Activated CD8-positive, alpha-beta T cell treated with anti-CD3 and anti-CD28 coated beads for 36 hours (primary cell): ENCODE measurements at regions not wholly inside any gene's neighbourhood (a gene's known extent, or its start where the extent isn't known, plus 50 kb on each side); places are given as distances from the start of the nearest gene placed in this dataset.

ENCODE experiments used
- ATAC-seq: fragments of 200-7000 bp; cut with Tn5 transposase; one replicate; pipeline ENCODE4 v1.10.0; 2021; ENCODE audit warnings: mild to moderate bottlenecking, moderate library complexity
- CTCF ChIA-PET: fragments of 350-600 bp; sonication (Branson Sonifier 250); formaldehyde crosslinking; loops from one replicate; lab custom pipeline; 2021; ENCODE audit warnings: antibody characterized with exemption; lab: Charles Lee
- POLR2A ChIA-PET: fragments of 350-600 bp; sonication (Branson Sonifier 250); formaldehyde crosslinking; loops from one replicate; lab custom pipeline; 2021; ENCODE audit warnings: antibody characterized with exemption; lab: Charles Lee
- DNase-seq: peaks from one replicate; pipeline ENCODE4 v3.0.0-alpha.2; 2020
- H3K27ac Mint-ChIP-seq: one replicate; pipeline ENCODE4 v1.8.0; 2021; ENCODE audit warnings: mild to moderate bottlenecking, mixed read lengths
- H3K27me3 Mint-ChIP-seq: one replicate; pipeline ENCODE4 v1.8.0; 2021; ENCODE audit warnings: mixed read lengths
- H3K36me3 Mint-ChIP-seq: one replicate; pipeline ENCODE4 v1.8.0; 2021; ENCODE audit warnings: low read depth, mixed read lengths
- H3K4me1 Mint-ChIP-seq: one replicate; pipeline ENCODE4 v1.8.0; 2021; ENCODE audit warnings: low read depth, mixed read lengths
- H3K4me3 Mint-ChIP-seq: one replicate; pipeline ENCODE4 v1.8.0; 2021; ENCODE audit warnings: mild to moderate bottlenecking, moderate library complexity, mixed read lengths
- H3K9me3 Mint-ChIP-seq: one replicate; pipeline ENCODE4 v1.8.0; 2021; ENCODE audit warnings: mixed read lengths
- CTCF ChIP-seq: fragments of 200-600 bp; IDR thresholded peaks from one replicate; pipeline ENCODE4 v1.8.0; 2022; ENCODE audit warnings: antibody characterized with exemption, mild to moderate bottlenecking
- intact Hi-C: fragments of 100-400 bp; cut with micrococcal nuclease; formaldehyde crosslinking; loops from one replicate; pipeline ENCODE4 v1.10.0; 2022

DNA sequence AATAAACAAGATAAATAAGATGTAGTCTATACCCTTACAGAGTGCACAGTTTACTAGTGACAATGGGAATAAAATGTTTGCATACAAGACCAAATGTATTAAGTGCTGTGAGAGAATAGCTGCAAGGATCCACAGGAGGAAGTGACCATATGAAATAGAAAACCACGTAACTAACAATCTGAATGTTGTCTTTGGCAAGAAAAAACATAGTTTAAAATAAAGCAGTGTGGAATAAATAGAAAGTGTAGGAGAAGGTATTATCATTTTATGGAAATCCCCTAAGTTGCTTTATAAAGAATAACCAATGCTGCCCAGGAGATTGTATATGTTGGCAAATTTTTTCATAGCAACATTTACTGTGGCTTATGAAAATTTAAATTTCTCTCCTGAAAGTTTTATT is 116.1 kb downstream of the PCDH7 start:
- no peak for ATAC-seq
- peaks cover 3% of the 10 kb centered on the region for H3K9me3 Mint-ChIP-seq
- DNase-seq = no peak
- H3K4me1 Mint-ChIP-seq = no peaks in the 10 kb centered on the region
- no peak for TF ChIP-seq CTCF
- POLR2A ChIA-PET = no interaction called here
- no peaks in the 10 kb centered on the region for H3K27me3 Mint-ChIP-seq
- no peak overlapping the region for H3K27ac Mint-ChIP-seq
- no peak overlapping the region for H3K4me3 Mint-ChIP-seq
- CTCF ChIA-PET = no interaction called here
- intact Hi-C loops = no loop called here
- H3K36me3 Mint-ChIP-seq = no peaks in the 10 kb centered on the region

GRCh38 chr4:30837131-30837539 is 117.0 kb downstream of the PCDH7 start:
- POLR2A ChIA-PET = no interaction called here
- no peaks in the 10 kb centered on the region for H3K36me3 Mint-ChIP-seq
- DNase-seq = no peak
- H3K27ac Mint-ChIP-seq = no peak overlapping the region
- H3K27me3 Mint-ChIP-seq = no peaks in the 10 kb centered on the region
- CTCF ChIA-PET = no interaction called here
- no peak for TF ChIP-seq CTCF
- no peak overlapping the region for H3K4me3 Mint-ChIP-seq
- ATAC-seq = no peak
- no peaks in the 10 kb centered on the region for H3K4me1 Mint-ChIP-seq
- intact Hi-C loops = no loop called here
- peaks cover 3% of the 10 kb centered on the region for H3K9me3 Mint-ChIP-seq

GRCh38 chr4:30837861-30838260 is 117.7 kb downstream of the PCDH7 start:
- no peaks in the 10 kb centered on the region for H3K36me3 Mint-ChIP-seq
- no peaks in the 10 kb centered on the region for H3K4me1 Mint-ChIP-seq
- intact Hi-C loops = no loop called here
- H3K27ac Mint-ChIP-seq = no peak overlapping the region
- no peak for TF ChIP-seq CTCF
- no peak for ATAC-seq
- H3K27me3 Mint-ChIP-seq = no peaks in the 10 kb centered on the region
- ChIA-PET POLR2A (no interaction called here), CTCF (no interaction called here)
- peaks cover 3% of the 10 kb centered on the region for H3K9me3 Mint-ChIP-seq
- no peak for DNase-seq
- no peak overlapping the region for H3K4me3 Mint-ChIP-seq

DNA sequence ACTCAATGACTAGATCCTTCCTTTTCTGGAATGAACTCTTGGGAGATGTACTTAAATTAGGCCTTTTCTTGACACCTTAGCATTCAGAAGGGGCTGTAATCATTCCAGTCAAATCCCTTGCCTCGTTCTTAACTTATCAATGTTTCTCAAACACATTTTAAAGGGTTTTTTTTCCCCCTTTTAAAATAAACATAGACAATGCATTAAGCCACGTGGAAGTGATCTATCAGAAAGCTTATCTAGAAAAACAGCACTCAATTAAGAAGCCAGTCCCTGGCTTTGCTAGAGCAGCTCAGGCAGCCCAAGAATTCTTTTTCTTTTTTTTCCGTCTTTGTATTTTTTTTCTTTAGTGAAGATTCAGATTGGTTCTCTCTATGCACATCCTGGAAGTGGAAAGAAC is 118.2 kb downstream of the PCDH7 start:
- Mint-ChIP-seq H3K36me3 (no peaks in the 10 kb centered on the region), H3K4me3 (no peak overlapping the region), H3K27ac (no peak overlapping the region), H3K9me3 (peaks cover 3% of the 10 kb centered on the region), H3K27me3 (no peaks in the 10 kb centered on the region), H3K4me1 (no peaks in the 10 kb centered on the region)
- POLR2A ChIA-PET = no interaction called here
- TF ChIP-seq CTCF = no peak
- intact Hi-C loops = no loop called here
- CTCF ChIA-PET = no interaction called here
- ATAC-seq (no peak), DNase-seq (no peak)

DNA sequence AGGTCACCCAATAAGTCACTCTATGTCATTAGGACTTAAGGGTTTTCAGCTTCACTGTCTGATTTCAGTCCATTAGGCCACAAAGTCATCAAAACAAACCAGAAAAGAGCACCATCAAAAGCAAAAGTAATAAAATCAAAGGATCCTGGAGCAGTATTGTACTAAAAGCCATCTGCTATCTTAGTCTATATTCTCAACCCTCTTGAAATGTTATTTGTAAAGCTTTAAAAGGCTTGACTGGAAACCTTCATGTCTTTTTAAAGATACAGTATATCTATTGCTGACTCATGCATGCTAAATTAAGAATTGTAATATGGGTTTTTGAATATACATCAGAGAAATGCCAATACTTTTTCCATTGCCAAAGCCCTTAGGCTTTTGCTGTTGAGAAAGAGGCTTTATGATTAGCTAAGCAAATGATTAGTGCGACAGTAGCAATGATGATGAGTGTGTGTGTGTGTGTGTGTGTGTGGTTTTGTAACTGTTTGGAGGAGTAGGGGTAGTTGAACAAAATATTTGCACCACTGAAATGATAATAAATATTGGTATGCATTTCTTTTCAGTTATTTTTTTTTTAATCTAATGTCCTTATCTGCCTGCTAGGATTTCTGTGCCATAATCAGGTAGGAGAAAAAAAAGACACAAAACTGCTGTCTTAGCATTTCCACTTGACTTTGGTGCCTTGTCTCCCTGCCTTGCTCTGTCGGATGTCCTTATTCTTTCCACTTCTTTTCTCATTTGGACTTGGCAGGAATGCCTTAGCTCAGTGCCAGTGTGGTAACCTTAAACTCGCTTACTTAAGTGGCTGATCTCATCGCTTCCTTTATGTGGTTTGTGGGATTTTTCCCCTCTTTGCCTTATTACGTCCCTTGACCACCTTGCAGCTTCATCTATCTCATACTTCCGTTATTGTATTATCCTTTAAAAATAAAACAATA is 119.7 kb downstream of the PCDH7 start:
- ChIA-PET CTCF (no interaction called here), POLR2A (no interaction called here)
- H3K4me1 Mint-ChIP-seq = no peaks in the 10 kb centered on the region
- no peaks in the 10 kb centered on the region for H3K27me3 Mint-ChIP-seq
- no peak for DNase-seq
- no peak overlapping the region for H3K27ac Mint-ChIP-seq
- no peak overlapping the region for H3K4me3 Mint-ChIP-seq
- peaks cover 3% of the 10 kb centered on the region for H3K9me3 Mint-ChIP-seq
- no peaks in the 10 kb centered on the region for H3K36me3 Mint-ChIP-seq
- intact Hi-C loops = no loop called here
- no peak for TF ChIP-seq CTCF
- ATAC-seq = no peak
